SK-N-SH (cell line): ENCODE measurements at regions not wholly inside any gene's neighbourhood (a gene's known extent, or its start where the extent isn't known, plus 50 kb on each side); places are given as distances from the start of the nearest gene placed in this dataset.
A peak's percentile ranks its signal among the peaks of the same experiment; 100 is the strongest.
"Not testable (repeated sequence)": the region's sequence is repeated elsewhere in the genome, so short reads cannot be mapped to it uniquely, and the experiment has no call there.

ENCODE experiments used
- CTCF ChIA-PET: fragments of 300-600, 350-600 bp; formaldehyde crosslinking; extraction: SDS; loops from one replicate; lab custom pipeline; 2021; lab: Yijun Ruan, JAX
- POLR2A ChIA-PET: fragments of 350-600 bp; sonication (Branson Sonifier 250); formaldehyde crosslinking; extraction: SDS; loops from one replicate; lab custom pipeline; 2020; ENCODE audit warnings: antibody characterized with exemption, inconsistent platforms; lab: Yijun Ruan, JAX
- DNase-seq: peaks from one replicate; pipeline ENCODE4 v3.0.0; 2012
- H2AFZ ChIP-seq: fragments of 200-600 bp; sonication (generic); 2 replicates; pipeline ENCODE4 v1.8.1; 2016; ENCODE audit warnings: antibody characterized with exemption, mild to moderate bottlenecking, low read depth
- H3F3A ChIP-seq: fragments of 200-600 bp; sonication (generic); replicated peaks from 2 replicates; pipeline ENCODE3; 2016; ENCODE audit warnings: antibody characterized with exemption, mild to moderate bottlenecking; ENCODE audit not compliant: insufficient read depth
- H3K27ac ChIP-seq, 2 experiments: fragments of 200-500 bp in 1 of 2; fragments of 200-600 bp in 1 of 2; sonication (Bioruptor generic) in 1 of 2; sonication (generic), shearing (Covaris generic) in 1 of 2; 2 replicates each; pipeline versions ENCODE4 v1.5.1 to v1.6.1; 2014 to 2016; ENCODE audit warnings: low read depth in 2 of 2, inconsistent platforms in 1 of 2, low read length in 1 of 2, mild to moderate bottlenecking in 1 of 2, mixed read lengths in 1 of 2
- H3K27me3 ChIP-seq: fragments of 200-600 bp; sonication (generic), shearing (Covaris generic); 2 replicates; pipeline ENCODE4 v1.6.1; 2016; ENCODE audit warnings: mixed run types; ENCODE audit not compliant: insufficient read depth
- H3K36me3 ChIP-seq, 2 experiments: fragments of 200-500 bp in 1 of 2; fragments of 200-600 bp in 1 of 2; sonication (Bioruptor generic) in 1 of 2; sonication (generic) in 1 of 2; replicated peaks in 1 of 2; 2 replicates each; pipeline versions ENCODE3 to v1.5.1; 2014 to 2016; ENCODE audit warnings: low read length in 1 of 2, mild to moderate bottlenecking in 1 of 2; ENCODE audit not compliant: insufficient read depth in 2 of 2, control insufficient read depth in 1 of 2
- H3K4me1 ChIP-seq, 2 experiments: fragments of 200-500 bp in 1 of 2; fragments of 200-600 bp in 1 of 2; sonication (Bioruptor generic) in 1 of 2; sonication (generic), shearing (Covaris generic) in 1 of 2; 2 replicates each; pipeline versions ENCODE4 v1.5.1 to v1.6.1; 2014 to 2016; ENCODE audit warnings: low read depth in 1 of 2, low read length in 1 of 2, mixed run types in 1 of 2; ENCODE audit not compliant: insufficient read depth in 2 of 2, control insufficient read depth in 1 of 2
- H3K4me2 ChIP-seq: fragments of 200-600 bp; sonication (generic), shearing (Covaris generic); 2 replicates; pipeline ENCODE4 v1.6.1; 2017; ENCODE audit warnings: mixed run types
- H3K4me3 ChIP-seq, 2 experiments: fragments of 200-500 bp in 1 of 2; fragments of 200-600 bp in 1 of 2; sonication (Bioruptor generic) in 1 of 2; sonication (generic), shearing (Covaris generic) in 1 of 2; 2 replicates each; pipeline versions ENCODE4 v1.5.1 to v1.8.1; 2014 to 2016; ENCODE audit warnings: low read depth in 2 of 2, inconsistent platforms in 1 of 2, low read length in 1 of 2, mild to moderate bottlenecking in 1 of 2, mixed read lengths in 1 of 2, moderate library complexity in 1 of 2
- H3K79me2 ChIP-seq: fragments of 200-600 bp; sonication (generic); 2 replicates; pipeline ENCODE4 v1.8.1; 2017; ENCODE audit warnings: mild to moderate bottlenecking; ENCODE audit not compliant: insufficient read depth
- H3K9ac ChIP-seq: fragments of 200-600 bp; sonication (generic); 2 replicates; pipeline ENCODE4 v1.6.1; 2017; ENCODE audit warnings: mixed run types
- H3K9me2 ChIP-seq: fragments of 200-600 bp; sonication (generic); 2 replicates; pipeline ENCODE4 v1.6.1; 2017; ENCODE audit warnings: mixed run types
- H3K9me3 ChIP-seq: fragments of 200-600 bp; sonication (generic); 2 replicates; pipeline ENCODE4 v1.6.1; 2017; ENCODE audit warnings: mixed run types, mild to moderate bottlenecking, moderate library complexity
- H4K20me1 ChIP-seq: fragments of 200-600 bp; sonication (generic); 2 replicates; pipeline ENCODE4 v1.6.1; 2017; ENCODE audit warnings: mild to moderate bottlenecking, mixed run types; ENCODE audit not compliant: insufficient read depth
- CTCF ChIP-seq: fragments of 200-600 bp; sonication (generic); IDR thresholded peaks from 2 replicates; pipeline ENCODE4 v1.6.1; 2017; ENCODE audit warnings: antibody characterized with exemption, mild to moderate bottlenecking, moderate library complexity
- ELF1 ChIP-seq: IDR thresholded peaks from 2 replicates; pipeline ENCODE4 v1.4.0; 2012
- EP300 ChIP-seq, 2 experiments: IDR thresholded peaks; 2 replicates each; pipeline versions ENCODE4 v1.4.0 to v1.6.1; 2012; ENCODE audit warnings: borderline replicate concordance in 1 of 2, low read depth in 1 of 2, low read length in 1 of 2
- MEF2A ChIP-seq: IDR thresholded peaks from 2 replicates; pipeline ENCODE4 v1.4.0; 2012; ENCODE audit warnings: low read depth, borderline replicate concordance
- NFIC ChIP-seq: IDR thresholded peaks from 2 replicates; pipeline ENCODE4 v1.4.0; 2012; ENCODE audit warnings: borderline replicate concordance
- NRF1 ChIP-seq: IDR thresholded peaks from 2 replicates; pipeline ENCODE4 v1.6.1; 2012; ENCODE audit warnings: low read depth, mild to moderate bottlenecking, low read length
- RAD21 ChIP-seq: IDR thresholded peaks from 2 replicates; pipeline ENCODE4 v1.6.1; 2012; ENCODE audit warnings: mild to moderate bottlenecking, low read length
- SMC3 ChIP-seq: IDR thresholded peaks from 2 replicates; pipeline ENCODE4 v1.6.1; 2012; ENCODE audit warnings: low read depth, low read length, improper control_type of control experiment
- TCF12 ChIP-seq: IDR thresholded peaks from 2 replicates; pipeline ENCODE4 v1.4.0; 2012
- WGBS: methylation state at CpG from one replicate; pipeline ENCODE4 v1.1.6; 2017; ENCODE audit warnings: low lambda C conversion rate; 5-methylcytosine and 5-hydroxymethylcytosine counted together

GRCh38 chr14:83298016-83298415, 1764.4 kb upstream of the SEL1L start:
- 38% methylated on average over 2 of the region's 2 CpGs for WGBS
- H3K4me3 ChIP-seq, H3K4me2 ChIP-seq, CTCF ChIA-PET, H3K9ac ChIP-seq, H3K9me3 ChIP-seq, H2AFZ ChIP-seq, H3K79me2 ChIP-seq, H3F3A ChIP-seq, POLR2A ChIA-PET, H3K4me1 ChIP-seq, H4K20me1 ChIP-seq, H3K27me3 ChIP-seq, H3K9me2 ChIP-seq, H3K27ac ChIP-seq, H3K36me3 ChIP-seq, DNase-seq: not testable (repeated sequence)

GRCh38 chr14:83300476-83301064, 1766.9 kb upstream of the SEL1L start:
- Histone ChIP-seq H3K9me2 (no peaks in the 10 kb centered on the region), H3K9ac (no peak overlapping the region), H3K36me3 (no peaks in the 10 kb centered on the region), H3K4me1 (0 out of 4 replicates have a peak, but pooled peaks cover 0 to under 1% of the 10 kb centered on the region in 2 experiments), H2AFZ (no peak overlapping the region), H3K4me2 (no peak overlapping the region), H3K9me3 (no peaks in the 10 kb centered on the region), H3K4me3 (no peak overlapping the region; a peak in 1 of 4 replicates), H3K27ac (no peak overlapping the region), H3F3A (no peaks in the 10 kb centered on the region), H4K20me1 (no peaks in the 10 kb centered on the region), H3K79me2 (no peaks in the 10 kb centered on the region), H3K27me3 (no peaks in the 10 kb centered on the region; the same call in 1 of the 2 replicates)
- 12% methylated on average over 1 of the region's 1 CpG for WGBS
- peak; percentile 12 for DNase-seq
- ChIA-PET POLR2A (no interaction called here), CTCF (interaction anchor here (0.6 to 2.0 kb wide), 28 partner anchors 9 to 1346 kb away, joined by 3 to 9 read pairs (median 3); no protein-coding TSS in a partner anchor)
- TF ChIP-seq RAD21 (peak; percentile 95), TCF12 (no peak), CTCF (peak; percentile 91), SMC3 (peak; percentile 82), ELF1 (no peak)

DNA sequence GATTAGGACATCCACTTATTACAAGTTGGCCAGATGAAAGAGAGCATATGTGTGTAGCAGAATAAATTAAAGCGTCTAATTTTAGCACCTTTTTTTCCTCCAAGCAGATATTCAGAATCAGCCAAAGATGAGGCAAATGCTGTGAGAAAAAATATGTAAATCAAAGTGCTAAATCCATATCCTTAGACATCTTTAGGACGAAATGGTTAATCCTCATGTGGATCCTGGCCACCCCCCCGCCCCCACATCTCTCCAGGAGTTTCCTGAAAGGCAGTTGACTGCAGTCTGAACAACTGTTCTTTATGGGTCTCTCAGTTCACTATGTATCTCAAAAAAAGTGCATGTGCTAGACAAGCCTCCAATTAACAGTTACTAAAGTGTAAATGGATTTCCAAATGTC, 1768.1 kb upstream of the SEL1L start:
- no peak overlapping the region for H3K4me2 ChIP-seq
- H3K27me3 ChIP-seq, result no peaks in the 10 kb centered on the region; the same call in 1 of the 2 replicates
- H3K4me1 ChIP-seq, result no peaks in the 10 kb centered on the region
- no peaks in the 10 kb centered on the region for H3F3A ChIP-seq
- POLR2A ChIA-PET, result no interaction called here
- no peaks in the 10 kb centered on the region for H3K79me2 ChIP-seq
- no peaks in the 10 kb centered on the region for H3K36me3 ChIP-seq
- no peak overlapping the region for H3K9ac ChIP-seq
- WGBS, result 8% methylated on average over 3 of the region's 3 CpGs
- H3K9me2 ChIP-seq, result no peaks in the 10 kb centered on the region
- DNase-seq, result no peak
- H2AFZ ChIP-seq, result no peak overlapping the region
- no peaks in the 10 kb centered on the region for H4K20me1 ChIP-seq
- TF ChIP-seq NFIC, result no peak
- no peak for TF ChIP-seq RAD21
- TF ChIP-seq NRF1, result no peak
- TF ChIP-seq MEF2A, result no peak
- no peak for TF ChIP-seq EP300 (IDR thresholded peaks at IDR 0.05; ENCODE audit: borderline replicate concordance in 1 of 2, low read depth in 1 of 2, low read length in 1 of 2)
- TF ChIP-seq, all 33 proteins: peak for 0
- Histone ChIP-seq H3K4me3 (no peak overlapping the region), H3K9me3 (no peaks in the 10 kb centered on the region), H3K27ac (no peak overlapping the region)
- CTCF ChIA-PET, result interaction anchor here (2.0 kb wide), 1 partner anchor 161 kb away, joined by 7 read pairs; no protein-coding TSS in a partner anchor
